Endothelial cell of umbilical vein (primary cell): ENCODE measurements at regions not wholly inside any gene's neighbourhood (a gene's known extent, or its start where the extent isn't known, plus 50 kb on each side); places are given as distances from the start of the nearest gene placed in this dataset.

Experiments used
- BruUV-seq: library from RNA; stranded (reverse); fragments of 400-500 nt; replicated peaks from 2 replicates; lab custom pipeline; 2021; lab: Mats Ljungman, UMichigan
- CTCF ChIA-PET: fragments of 300-600, 350-600 bp; sonication (Branson Sonifier 250); formaldehyde crosslinking; loops from one replicate; lab custom pipeline; 2021; ENCODE audit warnings: antibody characterized with exemption, inconsistent platforms; lab: Charles Lee
- POLR2A ChIA-PET: fragments of 300-600, 350-600 bp; sonication (Branson Sonifier 250); formaldehyde crosslinking; loops from one replicate; lab custom pipeline; 2021; ENCODE audit warnings: antibody characterized with exemption, inconsistent platforms; lab: Charles Lee
- DNase-seq: peaks from one replicate; pipeline ENCODE4 v3.0.0-alpha.2; 2011; ENCODE audit warnings: low read depth, low spot score
- FAIRE-seq: peaks from 2 replicates; lab custom pipeline; 2011; peaks lifted over from hg19 to GRCh38; lab: Jason Lieb, UNC
- H2AFZ ChIP-seq: 2 replicates; pipeline ENCODE4 v1.6.0; 2012; ENCODE audit warnings: low read depth, low read length, control low read depth, inconsistent platforms
- H3K27ac ChIP-seq: 2 replicates; pipeline ENCODE4 v1.5.1; 2011; ENCODE audit warnings: low read depth, mild to moderate bottlenecking, control low read depth, low read length, moderate library complexity; ENCODE audit not compliant: insufficient read depth
- H3K27me3 ChIP-seq, 2 experiments: 2 replicates each; pipeline versions ENCODE4 v1.6.0 to v1.6.1; 2011; ENCODE audit warnings: low read length in 2 of 2, mixed read lengths in 1 of 2; ENCODE audit not compliant: control insufficient read depth in 2 of 2, insufficient read depth in 2 of 2
- H3K36me3 ChIP-seq, 2 experiments: 2 replicates in 1 of 2; 3 replicates in 1 of 2; pipeline ENCODE4 v1.5.1; 2011; ENCODE audit warnings: low read length in 2 of 2, mild to moderate bottlenecking in 1 of 2, moderate library complexity in 1 of 2; ENCODE audit not compliant: control insufficient read depth in 2 of 2, insufficient read depth in 2 of 2; ENCODE audit errors: extremely low read depth in 1 of 2
- H3K4me1 ChIP-seq: 3 replicates; pipeline ENCODE4 v1.5.1; 2011; ENCODE audit warnings: mild to moderate bottlenecking, low read length; ENCODE audit not compliant: control insufficient read depth, insufficient read depth; ENCODE audit errors: extremely low read depth
- H3K4me2 ChIP-seq: 2 replicates; pipeline ENCODE4 v1.6.1; 2011; ENCODE audit warnings: low read length, control low read depth, mixed read lengths; ENCODE audit not compliant: insufficient read depth
- H3K4me3 ChIP-seq, 3 experiments: fragments of 200-600 bp in 1 of 3; sonication (generic), shearing (Covaris generic) in 1 of 3; replicated peaks in 1 of 3; 2 replicates each; pipeline ENCODE4 v1.5.1; 2011 to 2016; ENCODE audit warnings: control low read depth in 3 of 3, low read length in 3 of 3, mild to moderate bottlenecking in 2 of 3, inconsistent platforms in 1 of 3, low read depth in 1 of 3, moderate library complexity in 1 of 3; ENCODE audit not compliant: insufficient read depth in 1 of 3
- H3K79me2 ChIP-seq: 2 replicates; pipeline ENCODE4 v1.6.0; 2012; ENCODE audit warnings: low read length, inconsistent platforms; ENCODE audit not compliant: control insufficient read depth, insufficient read depth
- H3K9ac ChIP-seq: replicated peaks from 2 replicates; pipeline ENCODE3; 2011; ENCODE audit warnings: low read length, control low read depth; ENCODE audit not compliant: insufficient read depth; ENCODE audit errors: extremely low read depth
- H3K9me1 ChIP-seq: replicated peaks from 3 replicates; pipeline ENCODE4 v1.6.0; 2011; ENCODE audit warnings: mild to moderate bottlenecking, low read length; ENCODE audit not compliant: control insufficient read depth, insufficient read depth; ENCODE audit errors: extremely low read depth
- H3K9me3 ChIP-seq: replicated peaks from 2 replicates; pipeline ENCODE4 v1.5.1; 2012; ENCODE audit warnings: low read length, inconsistent platforms; ENCODE audit not compliant: control insufficient read depth, insufficient read depth
- H4K20me1 ChIP-seq: replicated peaks from 2 replicates; pipeline ENCODE3; 2011; ENCODE audit warnings: mild to moderate bottlenecking, low read length; ENCODE audit not compliant: control insufficient read depth, insufficient read depth; ENCODE audit errors: extremely low read depth
- EZH2 ChIP-seq: IDR thresholded peaks from 2 replicates; pipeline ENCODE4 v1.6.1; 2012; ENCODE audit warnings: borderline replicate concordance, low read depth, mild to moderate bottlenecking, moderate library complexity, low read length, inconsistent platforms; ENCODE audit not compliant: severe bottlenecking
- FOS ChIP-seq: IDR thresholded peaks from 2 replicates; pipeline ENCODE4 v1.6.1; 2011; ENCODE audit warnings: mild to moderate bottlenecking, low read length, moderate library complexity, borderline replicate concordance; ENCODE audit not compliant: insufficient read depth
- GATA2 ChIP-seq: IDR thresholded peaks from 2 replicates; pipeline ENCODE4 v1.7.0; 2011; ENCODE audit warnings: low read depth, mild to moderate bottlenecking, moderate library complexity, mixed read lengths, low read length; ENCODE audit not compliant: insufficient read length, insufficient read depth
- JUN ChIP-seq: IDR thresholded peaks from 2 replicates; pipeline ENCODE4 v1.6.1; 2011; ENCODE audit warnings: borderline replicate concordance, low read depth; ENCODE audit not compliant: insufficient read length, insufficient read depth
- MYC ChIP-seq: IDR thresholded peaks from one replicate; pipeline ENCODE4 v1.6.1; 2011; ENCODE audit warnings: mild to moderate bottlenecking, low read depth, low read length
- POLR2A ChIP-seq: IDR thresholded peaks from 2 replicates; pipeline ENCODE4 v1.6.1; 2012; ENCODE audit warnings: low read depth, mild to moderate bottlenecking, control low read depth, low read length
- POLR2AphosphoS5 ChIP-seq: IDR thresholded peaks from 2 replicates; pipeline ENCODE4 v1.6.1; 2012; ENCODE audit warnings: low read depth, mild to moderate bottlenecking, control low read depth, low read length, moderate library complexity; ENCODE audit not compliant: insufficient read depth
- dilution Hi-C: fragments of 300-500 bp; cut with MboI; formaldehyde crosslinking; loops from one replicate; pipeline ENCODE4 v1.15.0; 2019; ENCODE audit warnings: low sequenced_read_pairs; ENCODE audit not compliant: extremely low pct_ligation_motif_present
- intact Hi-C: fragments of 100-400 bp; cut with micrococcal nuclease; formaldehyde crosslinking; loops from one replicate; pipeline ENCODE4 v1.10.0; 2022
- TF ChIP-seq, protein P1 (sequence below), 2 donors: IDR thresholded peaks; 1 replicate in 1 of 2; 2 replicates in 1 of 2; pipeline ENCODE4 v1.5.1; 2011; ENCODE audit warnings: low read length in 2 of 2, mild to moderate bottlenecking in 2 of 2, moderate library complexity in 2 of 2, control low read depth in 1 of 2, inconsistent platforms in 1 of 2, low read depth in 1 of 2; ENCODE audit not compliant: insufficient read depth in 1 of 2; ENCODE audit errors: extremely low read depth in 1 of 2
- TF ChIP-seq, protein P2 (sequence below): IDR thresholded peaks from 2 replicates; pipeline ENCODE4 v1.6.1; 2011; ENCODE audit not compliant: insufficient read depth, insufficient read length

DNA sequence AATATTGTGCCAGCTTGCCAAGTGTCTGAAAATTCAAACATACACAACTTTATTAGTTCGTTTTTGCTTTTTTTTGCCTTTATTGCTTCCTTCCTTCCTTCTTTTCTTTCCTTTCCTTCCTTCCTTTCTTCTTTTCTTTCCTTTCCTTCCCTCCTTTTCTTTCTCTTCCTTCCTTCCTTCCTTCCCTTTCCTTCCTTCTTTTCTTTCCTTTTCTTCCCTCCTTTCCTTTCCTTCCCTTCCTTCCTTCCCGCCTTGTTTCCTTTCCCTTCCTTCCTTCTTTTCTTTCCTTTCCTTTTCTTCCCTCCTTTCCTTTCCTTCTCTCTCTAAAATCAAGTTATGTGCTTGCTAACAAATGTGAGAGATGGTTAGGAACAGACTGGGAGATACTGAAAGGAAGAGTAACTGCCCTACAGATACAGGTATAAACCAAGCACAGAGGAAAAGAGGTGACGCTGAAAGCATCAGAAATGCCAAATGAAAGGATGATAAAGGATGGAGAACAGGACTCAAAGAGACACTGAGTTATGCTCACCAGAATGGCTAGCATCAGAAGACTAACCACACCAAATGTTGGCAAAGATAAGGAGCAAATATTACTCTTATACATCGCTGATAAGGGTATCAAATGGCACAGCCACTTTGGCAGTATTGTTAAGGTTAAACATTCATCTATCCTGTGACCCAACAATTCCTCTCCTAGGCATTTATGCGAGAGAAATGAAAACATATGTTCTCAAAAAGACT is 151.6 kb downstream of the MREG start:
- no TSS peak for BruUV-seq
- Histone ChIP-seq H4K20me1 (no peaks in the 10 kb centered on the region), H3K9ac (no peak overlapping the region), H3K27ac (no peak overlapping the region), H3K9me3 (no peaks in the 10 kb centered on the region), H3K4me3 (no peak overlapping the region), H3K9me1 (no peaks in the 10 kb centered on the region), H3K36me3 (no peaks in the 10 kb centered on the region), H3K79me2 (no peaks in the 10 kb centered on the region), H3K27me3 (no peaks in the 10 kb centered on the region), H3K4me1 (no peaks in the 10 kb centered on the region), H3K4me2 (no peak overlapping the region), H2AFZ (no peak overlapping the region)
- intact Hi-C loops (no loop called here), dilution Hi-C loops (no loop called here)
- TF ChIP-seq FOS: no peak
- TF ChIP-seq POLR2AphosphoS5: no peak
- TF ChIP-seq, protein P1, sequence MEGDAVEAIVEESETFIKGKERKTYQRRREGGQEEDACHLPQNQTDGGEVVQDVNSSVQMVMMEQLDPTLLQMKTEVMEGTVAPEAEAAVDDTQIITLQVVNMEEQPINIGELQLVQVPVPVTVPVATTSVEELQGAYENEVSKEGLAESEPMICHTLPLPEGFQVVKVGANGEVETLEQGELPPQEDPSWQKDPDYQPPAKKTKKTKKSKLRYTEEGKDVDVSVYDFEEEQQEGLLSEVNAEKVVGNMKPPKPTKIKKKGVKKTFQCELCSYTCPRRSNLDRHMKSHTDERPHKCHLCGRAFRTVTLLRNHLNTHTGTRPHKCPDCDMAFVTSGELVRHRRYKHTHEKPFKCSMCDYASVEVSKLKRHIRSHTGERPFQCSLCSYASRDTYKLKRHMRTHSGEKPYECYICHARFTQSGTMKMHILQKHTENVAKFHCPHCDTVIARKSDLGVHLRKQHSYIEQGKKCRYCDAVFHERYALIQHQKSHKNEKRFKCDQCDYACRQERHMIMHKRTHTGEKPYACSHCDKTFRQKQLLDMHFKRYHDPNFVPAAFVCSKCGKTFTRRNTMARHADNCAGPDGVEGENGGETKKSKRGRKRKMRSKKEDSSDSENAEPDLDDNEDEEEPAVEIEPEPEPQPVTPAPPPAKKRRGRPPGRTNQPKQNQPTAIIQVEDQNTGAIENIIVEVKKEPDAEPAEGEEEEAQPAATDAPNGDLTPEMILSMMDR (IDR thresholded peaks at IDR 0.05; ENCODE audit: extremely low read depth in 1 of 2, insufficient read depth in 1 of 2, low read depth in 1 of 2, low read length in 2 of 2): no peak
- no peak for TF ChIP-seq JUN
- TF ChIP-seq POLR2A: no peak
- TF ChIP-seq GATA2: no peak
- TF ChIP-seq MYC: no peak
- TF ChIP-seq, protein P2, sequence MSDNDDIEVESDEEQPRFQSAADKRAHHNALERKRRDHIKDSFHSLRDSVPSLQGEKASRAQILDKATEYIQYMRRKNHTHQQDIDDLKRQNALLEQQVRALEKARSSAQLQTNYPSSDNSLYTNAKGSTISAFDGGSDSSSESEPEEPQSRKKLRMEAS: no peak
- TF ChIP-seq EZH2: no peak
- no peak for FAIRE-seq
- ChIA-PET POLR2A (no interaction called here), CTCF (no interaction called here)
- DNase-seq: no peak
